NCI-H2107 (cell line): ENCODE measurements at regions not wholly inside any gene's neighbourhood (a gene's known extent, or its start where the extent isn't known, plus 50 kb on each side); places are given as distances from the start of the nearest gene placed in this dataset.

Source experiments
- DNase-seq: peaks from one replicate; lab custom pipeline; 2025; lab: John Stamatoyannopoulos, UW

GRCh38 chr4:180721356-180721755 lies 1521.8 kb upstream of the TENM3 start:
- no peak for DNase-seq

- DNase-seq = no peak
Observed at GRCh38 chr4:180726611-180727010, 1516.6 kb upstream of the TENM3 start.

GRCh38 chr4:180727478-180727877 lies 1515.7 kb upstream of the TENM3 start:
- DNase-seq = no peak

GRCh38 chr4:180734753-180735432 lies 1508.3 kb upstream of the TENM3 start:
- DNase-seq = no peak

GRCh38 chr4:180741703-180742102 lies 1501.5 kb upstream of the TENM3 start:
- DNase-seq = no peak

- no peak for DNase-seq
Observed at GRCh38 chr4:180745019-180745418, 1498.2 kb upstream of the TENM3 start.

- no peak for DNase-seq
Observed at GRCh38 chr4:180751009-180751408, 1492.2 kb upstream of the TENM3 start.

- no peak for DNase-seq
Observed at GRCh38 chr4:180757927-180758326, 1485.3 kb upstream of the TENM3 start.

- DNase-seq = no peak
Observed at GRCh38 chr4:180766045-180766444, 1477.2 kb upstream of the TENM3 start.

GRCh38 chr4:180766944-180767729 lies 1476.1 kb upstream of the TENM3 start:
- DNase-seq = peak; percentile 5

GRCh38 chr4:180768610-180769009 lies 1474.6 kb upstream of the TENM3 start:
- DNase-seq = no peak

- no peak for DNase-seq
Observed at GRCh38 chr4:180769791-180770190, 1473.4 kb upstream of the TENM3 start.

- no peak for DNase-seq
Observed at GRCh38 chr4:180770265-180770664, 1472.9 kb upstream of the TENM3 start.

- DNase-seq = no peak
Observed at GRCh38 chr4:180784940-180785339, 1458.3 kb upstream of the TENM3 start.

GRCh38 chr4:180788729-180789128 lies 1454.5 kb upstream of the TENM3 start:
- DNase-seq = no peak

- DNase-seq = no peak
Observed at GRCh38 chr4:180789929-180790328, 1453.3 kb upstream of the TENM3 start.

GRCh38 chr4:180790471-180790870 lies 1452.7 kb upstream of the TENM3 start:
- DNase-seq = no peak

GRCh38 chr4:180792541-180792940 lies 1450.7 kb upstream of the TENM3 start:
- no peak for DNase-seq

- DNase-seq = no peak
Observed at GRCh38 chr4:180794333-180794732, 1448.9 kb upstream of the TENM3 start.

GRCh38 chr4:180798036-180798577 lies 1445.1 kb upstream of the TENM3 start:
- no peak for DNase-seq

GRCh38 chr4:180799798-180800197 lies 1443.4 kb upstream of the TENM3 start:
- peak; percentile 3 for DNase-seq

GRCh38 chr4:180805101-180805500 lies 1438.1 kb upstream of the TENM3 start:
- no peak for DNase-seq

- DNase-seq = no peak
Observed at GRCh38 chr4:180808862-180809261, 1434.3 kb upstream of the TENM3 start.
